Mesodermal cell (in vitro differentiated cells): ENCODE measurements at regions not wholly inside any gene's neighbourhood (a gene's known extent, or its start where the extent isn't known, plus 50 kb on each side); places are given as distances from the start of the nearest gene placed in this dataset.

Experiments used
- H3K27ac ChIP-seq: 2 replicates; pipeline ENCODE4 v1.7.0; 2013; ENCODE audit warnings: mild to moderate bottlenecking, low read depth, low read length, moderate library complexity; ENCODE audit not compliant: severe bottlenecking
- H3K36me3 ChIP-seq: 2 replicates; pipeline ENCODE4 v1.7.1; 2013; ENCODE audit warnings: mild to moderate bottlenecking, low read length, moderate library complexity; ENCODE audit not compliant: control insufficient read depth, insufficient read depth
- H3K4me1 ChIP-seq: one replicate; pipeline ENCODE4 v1.7.1; 2013; ENCODE audit warnings: mild to moderate bottlenecking, low read length; ENCODE audit not compliant: insufficient read depth, control insufficient read depth, poor library complexity, severe bottlenecking
- H3K4me3 ChIP-seq: 2 replicates; pipeline ENCODE4 v1.7.0; 2013; ENCODE audit warnings: low read length, control low read depth, mild to moderate bottlenecking; ENCODE audit not compliant: insufficient read depth, poor library complexity, severe bottlenecking; ENCODE audit errors: extremely low read depth
- H3K9me3 ChIP-seq: 2 replicates; pipeline ENCODE4 v1.7.1; 2013; ENCODE audit warnings: mild to moderate bottlenecking, low read length, moderate library complexity; ENCODE audit not compliant: control insufficient read depth
- WGBS, 2 experiments: methylation state at CpG; one replicate each; pipeline ENCODE4 v1.1.5; 2013; ENCODE audit warnings: missing lambda C conversion rate in 2 of 2; ENCODE audit not compliant: insufficient coverage in 2 of 2; 5-methylcytosine and 5-hydroxymethylcytosine counted together

GRCh38 chr10:27436710-27437109, 67.4 kb upstream of the RAB18 start:
- 83 to 89% methylated on average over 5 to 8 of the region's 8 CpGs for WGBS, 2 experiments
- Histone ChIP-seq H3K36me3 (no peaks in the 10 kb centered on the region), H3K27ac (no peak overlapping the region)

GRCh38 chr10:27433976-27434375, 70.1 kb upstream of the RAB18 start:
- WGBS, 2 experiments, result no CpG with 5 or more reads among the region's 2 CpGs
- H3K27ac ChIP-seq, result no peak overlapping the region

More at GRCh38 chr10:27436710-27437109, 67.4 kb upstream of the RAB18 start:
- Histone ChIP-seq H3K4me1 (no peaks in the 10 kb centered on the region), H3K9me3 (no peaks in the 10 kb centered on the region), H3K4me3 (no peak overlapping the region)

GRCh38 chr10:27426948-27427467, 77.1 kb upstream of the RAB18 start:
- H3K4me1 ChIP-seq, result no peaks in the 10 kb centered on the region
- H3K27ac ChIP-seq, result no peak overlapping the region
- WGBS, 2 experiments, result 63 to 80% methylated on average over 1 to 2 of the region's 2 CpGs
- H3K9me3 ChIP-seq, result no peaks in the 10 kb centered on the region
- H3K36me3 ChIP-seq, result no peaks in the 10 kb centered on the region
- H3K4me3 ChIP-seq, result no peak overlapping the region

More at GRCh38 chr10:27433976-27434375, 70.1 kb upstream of the RAB18 start:
- Histone ChIP-seq H3K36me3 (no peaks in the 10 kb centered on the region), H3K4me3 (no peak overlapping the region), H3K4me1 (no peaks in the 10 kb centered on the region), H3K9me3 (no peaks in the 10 kb centered on the region)

- H3K9me3 ChIP-seq, result no peaks in the 10 kb centered on the region
- no peaks in the 10 kb centered on the region for H3K36me3 ChIP-seq
- no peaks in the 10 kb centered on the region for H3K4me1 ChIP-seq
- no peak overlapping the region for H3K27ac ChIP-seq
- 95 to 97% methylated on average over 32 to 33 of the region's 34 CpGs for WGBS, 2 experiments
- H3K4me3 ChIP-seq, result no peak overlapping the region
These were observed 90.2 kb upstream of the RAB18 start for GRCh38 chr10:27413831-27414348.

GRCh38 chr10:27413387-27413786, 90.7 kb upstream of the RAB18 start:
- no peak overlapping the region for H3K4me3 ChIP-seq
- no peaks in the 10 kb centered on the region for H3K9me3 ChIP-seq
- no peak overlapping the region for H3K27ac ChIP-seq
- WGBS, 2 experiments, result 92 to 93% methylated on average over 27 to 28 of the region's 28 CpGs
- H3K4me1 ChIP-seq, result no peaks in the 10 kb centered on the region
- no peaks in the 10 kb centered on the region for H3K36me3 ChIP-seq

- Histone ChIP-seq H3K4me3 (no peak overlapping the region), H3K27ac (no peak overlapping the region), H3K36me3 (no peaks in the 10 kb centered on the region), H3K4me1 (no peaks in the 10 kb centered on the region), H3K9me3 (no peaks in the 10 kb centered on the region)
- WGBS, 2 experiments, result 83 to 86% methylated on average over 2 to 3 of the region's 3 CpGs
These were observed 94.0 kb upstream of the RAB18 start for GRCh38 chr10:27410153-27410552.

- Histone ChIP-seq H3K27ac (no peak overlapping the region), H3K4me3 (no peak overlapping the region), H3K36me3 (no peaks in the 10 kb centered on the region), H3K4me1 (no peaks in the 10 kb centered on the region), H3K9me3 (no peaks in the 10 kb centered on the region)
- WGBS, 2 experiments, result 60 to 94% methylated on average over 1 to 6 of the region's 6 CpGs
These were observed 96.8 kb upstream of the RAB18 start for GRCh38 chr10:27407271-27407670.

- Histone ChIP-seq H3K27ac (no peak overlapping the region), H3K4me3 (no peak overlapping the region), H3K4me1 (no peaks in the 10 kb centered on the region), H3K9me3 (no peaks in the 10 kb centered on the region), H3K36me3 (no peaks in the 10 kb centered on the region)
- WGBS, 2 experiments, result no CpG with 5 or more reads among the region's 1 CpG
These were observed 104.2 kb upstream of the RAB18 start for GRCh38 chr10:27399871-27400270.

- Histone ChIP-seq H3K9me3 (no peaks in the 10 kb centered on the region), H3K4me1 (no peaks in the 10 kb centered on the region), H3K36me3 (no peaks in the 10 kb centered on the region), H3K4me3 (no peak overlapping the region), H3K27ac (no peak overlapping the region)
- WGBS, 2 experiments, result 88 to 100% methylated on average over 2 to 3 of the region's 4 CpGs
These were observed 110.1 kb upstream of the RAB18 start for GRCh38 chr10:27393961-27394360.

- Histone ChIP-seq H3K27ac (no peak overlapping the region), H3K36me3 (no peaks in the 10 kb centered on the region)
- 80% methylated on average over 1 of the region's 2 CpGs; no CpG with 5 or more reads in 1 of the 2 experiments for WGBS, 2 experiments
These were observed 111.5 kb upstream of the RAB18 start for GRCh38 chr10:27392606-27393005.

GRCh38 chr10:27391916-27392315, 112.2 kb upstream of the RAB18 start:
- H3K27ac ChIP-seq, result no peak overlapping the region
- no peak overlapping the region for H3K4me3 ChIP-seq
- no peaks in the 10 kb centered on the region for H3K4me1 ChIP-seq
- H3K9me3 ChIP-seq, result no peaks in the 10 kb centered on the region
- 81 to 89% methylated on average over 2 of the region's 2 CpGs for WGBS, 2 experiments
- no peaks in the 10 kb centered on the region for H3K36me3 ChIP-seq

More at GRCh38 chr10:27392606-27393005, 111.5 kb upstream of the RAB18 start:
- Histone ChIP-seq H3K4me1 (no peaks in the 10 kb centered on the region), H3K4me3 (no peak overlapping the region), H3K9me3 (no peaks in the 10 kb centered on the region)
